Chondrocyte (in vitro differentiated cells): ENCODE measurements at regions not wholly inside any gene's neighbourhood (a gene's known extent, or its start where the extent isn't known, plus 50 kb on each side); places are given as distances from the start of the nearest gene placed in this dataset.

Source experiments
- DNase-seq: peaks from one replicate; pipeline ENCODE4 v3.0.0; 2021; ENCODE audit warnings: mixed read lengths, low spot score
- H3K27ac Mint-ChIP-seq: one replicate; pipeline ENCODE4 v1.8.0; 2021; ENCODE audit warnings: mild to moderate bottlenecking, moderate library complexity, mixed read lengths; ENCODE audit not compliant: unreplicated experiment
- H3K27me3 Mint-ChIP-seq: 2 replicates; pipeline ENCODE4 v1.8.0; 2021; ENCODE audit warnings: low read depth, mixed read lengths
- H3K36me3 Mint-ChIP-seq: 2 replicates; pipeline ENCODE4 v1.8.0; 2021; ENCODE audit warnings: low read depth, mixed read lengths
- H3K4me1 Mint-ChIP-seq: 2 replicates; pipeline ENCODE4 v1.8.0; 2021; ENCODE audit warnings: low read depth, mild to moderate bottlenecking, mixed read lengths
- H3K4me3 Mint-ChIP-seq: one replicate; pipeline ENCODE4 v1.8.0; 2021; ENCODE audit warnings: mild to moderate bottlenecking, moderate library complexity, mixed read lengths; ENCODE audit not compliant: unreplicated experiment
- H3K9me3 Mint-ChIP-seq: 2 replicates; pipeline ENCODE4 v1.8.0; 2021; ENCODE audit warnings: low read depth, mixed read lengths
- TF ChIP-seq, protein P1 (sequence below): fragments of 200-600 bp; sonication (generic); IDR thresholded peaks from 2 replicates; pipeline ENCODE4 v1.5.0; 2021; ENCODE audit warnings: antibody characterized with exemption, mild to moderate bottlenecking, moderate library complexity

DNA sequence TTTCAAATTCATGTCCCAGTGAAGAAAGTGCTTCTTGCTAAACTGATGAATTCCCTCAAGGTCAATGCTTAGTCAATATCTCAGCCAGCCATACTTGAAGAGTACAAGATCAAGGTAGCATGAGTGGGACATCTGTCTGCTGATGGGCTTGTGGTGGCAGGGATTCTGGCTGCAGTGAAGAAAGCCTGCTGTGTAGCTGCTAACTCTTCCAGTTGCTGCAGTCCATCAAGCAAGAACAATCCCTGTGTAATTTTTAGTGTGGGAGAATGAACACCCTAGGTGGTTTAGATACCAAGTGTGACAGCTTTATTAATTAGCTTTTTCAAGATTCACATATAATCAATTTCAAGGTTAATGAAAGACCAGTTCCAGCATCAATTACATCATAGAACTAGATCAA, 443.9 kb downstream of the TAF11L14 start:
- H3K4me3 Mint-ChIP-seq = no peak overlapping the region
- H3K36me3 Mint-ChIP-seq = no peaks in the 10 kb centered on the region
- no peak overlapping the region for H3K27ac Mint-ChIP-seq
- no peaks in the 10 kb centered on the region for H3K4me1 Mint-ChIP-seq
- DNase-seq = no peak
- no peaks in the 10 kb centered on the region for H3K27me3 Mint-ChIP-seq
- TF ChIP-seq, protein P1, sequence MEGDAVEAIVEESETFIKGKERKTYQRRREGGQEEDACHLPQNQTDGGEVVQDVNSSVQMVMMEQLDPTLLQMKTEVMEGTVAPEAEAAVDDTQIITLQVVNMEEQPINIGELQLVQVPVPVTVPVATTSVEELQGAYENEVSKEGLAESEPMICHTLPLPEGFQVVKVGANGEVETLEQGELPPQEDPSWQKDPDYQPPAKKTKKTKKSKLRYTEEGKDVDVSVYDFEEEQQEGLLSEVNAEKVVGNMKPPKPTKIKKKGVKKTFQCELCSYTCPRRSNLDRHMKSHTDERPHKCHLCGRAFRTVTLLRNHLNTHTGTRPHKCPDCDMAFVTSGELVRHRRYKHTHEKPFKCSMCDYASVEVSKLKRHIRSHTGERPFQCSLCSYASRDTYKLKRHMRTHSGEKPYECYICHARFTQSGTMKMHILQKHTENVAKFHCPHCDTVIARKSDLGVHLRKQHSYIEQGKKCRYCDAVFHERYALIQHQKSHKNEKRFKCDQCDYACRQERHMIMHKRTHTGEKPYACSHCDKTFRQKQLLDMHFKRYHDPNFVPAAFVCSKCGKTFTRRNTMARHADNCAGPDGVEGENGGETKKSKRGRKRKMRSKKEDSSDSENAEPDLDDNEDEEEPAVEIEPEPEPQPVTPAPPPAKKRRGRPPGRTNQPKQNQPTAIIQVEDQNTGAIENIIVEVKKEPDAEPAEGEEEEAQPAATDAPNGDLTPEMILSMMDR = no peak
- no peaks in the 10 kb centered on the region for H3K9me3 Mint-ChIP-seq

DNA sequence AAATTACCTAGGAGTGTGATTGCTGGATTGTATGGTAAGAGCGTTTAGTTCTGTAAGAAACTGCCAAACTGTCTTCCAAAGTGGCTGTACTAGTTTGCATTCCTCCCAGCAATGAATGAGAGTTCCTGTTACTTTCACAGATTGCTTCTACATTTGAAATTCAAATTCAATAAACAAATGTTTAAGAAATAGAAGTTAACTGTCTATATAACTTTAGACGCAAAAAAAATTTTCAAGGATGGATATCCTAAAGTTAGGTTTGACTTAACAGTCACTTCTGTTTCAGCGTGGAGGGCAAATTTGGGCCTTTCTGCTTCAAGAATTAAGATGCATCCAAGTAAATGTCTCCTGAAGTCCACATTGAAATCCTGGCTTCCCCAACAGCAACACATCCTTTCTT, 445.6 kb downstream of the TAF11L14 start:
- TF ChIP-seq, protein P1 = no peak
- no peaks in the 10 kb centered on the region for H3K9me3 Mint-ChIP-seq
- H3K4me1 Mint-ChIP-seq = no peaks in the 10 kb centered on the region
- H3K36me3 Mint-ChIP-seq = no peaks in the 10 kb centered on the region
- H3K27ac Mint-ChIP-seq = no peak overlapping the region
- no peak for DNase-seq
- no peak overlapping the region for H3K4me3 Mint-ChIP-seq
- no peaks in the 10 kb centered on the region for H3K27me3 Mint-ChIP-seq

DNA sequence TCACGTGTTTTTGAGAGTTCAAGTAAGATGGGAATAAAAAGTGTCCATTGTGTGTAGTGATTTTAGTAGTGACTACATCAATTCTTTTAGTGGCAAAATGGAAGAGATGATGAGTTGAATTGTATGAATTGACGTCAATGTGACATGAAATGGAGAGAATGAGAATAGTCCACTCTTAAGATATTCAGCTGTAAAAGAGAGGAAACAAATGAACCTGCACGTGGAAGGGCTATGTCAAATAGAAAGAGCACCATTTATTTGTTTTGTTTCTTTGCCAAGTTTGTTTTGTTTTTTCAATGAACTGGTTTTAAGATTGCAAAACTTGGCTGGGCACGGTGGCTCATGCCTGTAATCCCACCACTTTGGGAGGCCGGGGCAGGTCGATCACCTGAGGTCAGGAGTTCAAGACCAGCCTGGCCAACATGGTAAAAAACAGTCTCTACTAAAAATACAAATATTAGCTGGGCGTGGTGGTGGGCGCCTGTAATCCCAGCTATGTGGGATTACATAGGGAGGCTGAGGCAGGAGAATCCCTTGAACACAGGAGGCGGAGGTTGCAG, 453.8 kb downstream of the TAF11L14 start:
- H3K36me3 Mint-ChIP-seq = peaks cover 2% of the 10 kb centered on the region
- H3K27ac Mint-ChIP-seq = no peak overlapping the region
- peaks cover 7% of the 10 kb centered on the region for H3K9me3 Mint-ChIP-seq
- TF ChIP-seq, protein P1 = no peak
- DNase-seq = no peak
- no peaks in the 10 kb centered on the region for H3K27me3 Mint-ChIP-seq
- peaks cover under 1% of the 10 kb centered on the region for H3K4me1 Mint-ChIP-seq
- H3K4me3 Mint-ChIP-seq = no peak overlapping the region

DNA sequence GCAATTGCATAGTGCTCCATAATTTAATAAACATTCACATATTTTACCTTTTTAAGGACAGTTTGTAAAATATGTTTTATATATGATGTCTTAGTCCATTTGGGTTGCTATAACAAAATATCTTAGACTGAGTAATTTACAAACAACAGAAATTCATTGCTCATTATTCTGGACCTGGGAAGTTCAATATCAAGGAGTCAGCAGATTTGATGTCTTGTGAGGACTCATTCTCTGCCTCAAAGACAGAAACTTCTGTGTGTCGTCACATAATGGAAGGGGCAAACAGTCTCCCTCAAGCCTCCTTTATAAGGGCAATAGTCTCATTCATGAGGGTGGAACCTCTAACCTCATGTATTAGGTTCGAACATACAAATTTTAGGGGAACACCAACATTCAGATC, 455.9 kb downstream of the TAF11L14 start:
- Mint-ChIP-seq H3K36me3 (peaks cover 2% of the 10 kb centered on the region), H3K9me3 (peaks cover 7% of the 10 kb centered on the region), H3K4me3 (no peak overlapping the region), H3K27me3 (no peaks in the 10 kb centered on the region), H3K27ac (no peak overlapping the region), H3K4me1 (peaks cover 11% of the 10 kb centered on the region)
- DNase-seq = no peak
- TF ChIP-seq, protein P1 = no peak

DNA sequence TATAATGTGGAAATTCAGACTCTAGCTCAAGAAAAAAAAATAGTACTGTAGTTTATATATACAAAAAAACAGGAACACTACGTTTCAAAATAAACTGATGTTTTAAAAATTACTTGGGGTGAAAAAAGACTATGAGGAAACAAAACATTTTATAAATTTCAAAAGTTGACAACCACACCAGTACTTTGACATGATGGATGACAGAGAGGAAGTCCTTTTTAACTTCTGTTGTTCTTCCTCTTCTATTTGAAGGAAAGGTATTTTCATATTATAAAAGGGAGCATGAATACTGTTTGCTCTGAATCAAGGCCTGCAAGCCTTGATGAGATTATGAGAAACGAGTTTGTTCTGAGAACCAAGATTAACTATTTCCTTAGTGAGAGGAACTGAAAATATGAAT, 456.9 kb downstream of the TAF11L14 start:
- Mint-ChIP-seq H3K9me3 (peaks cover 7% of the 10 kb centered on the region), H3K27ac (no peak overlapping the region), H3K27me3 (no peaks in the 10 kb centered on the region), H3K4me1 (peaks cover 11% of the 10 kb centered on the region), H3K4me3 (no peak overlapping the region), H3K36me3 (peaks cover 2% of the 10 kb centered on the region)
- TF ChIP-seq, protein P1 = no peak
- no peak for DNase-seq
